GM12864 (cell line): ENCODE measurements at regions not wholly inside any gene's neighbourhood (a gene's known extent, or its start where the extent isn't known, plus 50 kb on each side); places are given as distances from the start of the nearest gene placed in this dataset.

Source experiments
- DNase-seq: peaks from one replicate; pipeline ENCODE4 v3.0.0-alpha.2; 2011; ENCODE audit warnings: low read depth
- H3K4me3 ChIP-seq: 2 replicates; pipeline ENCODE4 v1.5.1; 2011; ENCODE audit warnings: mild to moderate bottlenecking, low read depth, low read length, control low read depth
- CTCF ChIP-seq: IDR thresholded peaks from 2 replicates; pipeline ENCODE4 v1.5.1; 2011; ENCODE audit warnings: low read depth, mild to moderate bottlenecking, moderate library complexity, low read length, control low read depth, inconsistent platforms; ENCODE audit errors: missing control alignments

- no peak for TF ChIP-seq CTCF
- no peak overlapping the region for H3K4me3 ChIP-seq
- DNase-seq, result no peak
Measured at GRCh38 chr6:23307516-23307915, 738.1 kb downstream of the HDGFL1 start.

- TF ChIP-seq CTCF, result no peak
- no peak overlapping the region for H3K4me3 ChIP-seq
- no peak for DNase-seq
Measured at GRCh38 chr6:23308166-23308565, 738.8 kb downstream of the HDGFL1 start.

- H3K4me3 ChIP-seq, result no peak overlapping the region
- no peak for TF ChIP-seq CTCF
- DNase-seq, result no peak
Measured at GRCh38 chr6:23311211-23311610, 741.8 kb downstream of the HDGFL1 start.

- H3K4me3 ChIP-seq, result no peak overlapping the region
- no peak for DNase-seq
- no peak for TF ChIP-seq CTCF
Measured at GRCh38 chr6:23316131-23316530, 746.8 kb downstream of the HDGFL1 start.

GRCh38 chr6:23316931-23317330, 747.6 kb downstream of the HDGFL1 start:
- no peak for DNase-seq
- H3K4me3 ChIP-seq, result no peak overlapping the region
- no peak for TF ChIP-seq CTCF

- DNase-seq, result no peak
- TF ChIP-seq CTCF, result no peak
- no peak overlapping the region for H3K4me3 ChIP-seq
Measured at GRCh38 chr6:23319582-23319981, 750.2 kb downstream of the HDGFL1 start.

- no peak for TF ChIP-seq CTCF
- DNase-seq, result no peak
- no peak overlapping the region for H3K4me3 ChIP-seq
Measured at GRCh38 chr6:23320471-23321015, 751.2 kb downstream of the HDGFL1 start.
